CD8-positive, alpha-beta memory T cell (primary cell): ENCODE measurements at regions not wholly inside any gene's neighbourhood (a gene's known extent, or its start where the extent isn't known, plus 50 kb on each side); places are given as distances from the start of the nearest gene placed in this dataset.

Experiments
- CTCF ChIA-PET: fragments of 350-600 bp; sonication (Branson Sonifier 250); formaldehyde crosslinking; loops from one replicate; lab custom pipeline; 2021; ENCODE audit warnings: antibody characterized with exemption; lab: Charles Lee
- POLR2A ChIA-PET: fragments of 350-600 bp; sonication (Branson Sonifier 250); formaldehyde crosslinking; loops from one replicate; lab custom pipeline; 2021; ENCODE audit warnings: antibody characterized with exemption; lab: Charles Lee
- DNase-seq, 5 donors: peaks; one replicate each; pipeline versions ENCODE4 v3.0.0 to v3.0.0-alpha.2; 2020 to 2022; ENCODE audit warnings: mixed read lengths in 1 of 5
- H3K27ac ChIP-seq: one replicate; pipeline ENCODE4 v1.7.0; 2013; ENCODE audit warnings: low read depth, mild to moderate bottlenecking, low read length, moderate library complexity
- H3K27me3 ChIP-seq: 2 replicates; pipeline ENCODE4 v1.7.0; 2013; ENCODE audit warnings: low read length, mild to moderate bottlenecking; ENCODE audit not compliant: insufficient read depth, poor library complexity, severe bottlenecking
- H3K36me3 ChIP-seq: 2 replicates; pipeline ENCODE4 v1.7.0; 2013; ENCODE audit warnings: mild to moderate bottlenecking, low read length, moderate library complexity; ENCODE audit not compliant: insufficient read depth
- H3K4me1 ChIP-seq: 2 replicates; pipeline ENCODE4 v1.7.0; 2013; ENCODE audit warnings: mild to moderate bottlenecking, low read length, moderate library complexity; ENCODE audit not compliant: insufficient read depth
- H3K4me3 ChIP-seq: 2 replicates; pipeline ENCODE4 v1.7.0; 2013; ENCODE audit warnings: mild to moderate bottlenecking, low read length
- H3K9me3 ChIP-seq: 2 replicates; pipeline ENCODE4 v1.7.0; 2013; ENCODE audit warnings: mild to moderate bottlenecking, low read length
- H3K27ac Mint-ChIP-seq, 8 donors: one replicate each; pipeline ENCODE4 v1.8.0; 2020 to 2021; ENCODE audit warnings: mixed read lengths in 8 of 8, mild to moderate bottlenecking in 6 of 8, inconsistent platforms in 3 of 8, moderate library complexity in 3 of 8
- H3K27me3 Mint-ChIP-seq, 2 donors: one replicate each; pipeline ENCODE4 v1.8.0; 2020 to 2021; ENCODE audit warnings: mixed read lengths in 2 of 2, mild to moderate bottlenecking in 1 of 2, moderate library complexity in 1 of 2
- H3K36me3 Mint-ChIP-seq, 3 donors: one replicate each; pipeline ENCODE4 v1.8.0; 2020 to 2021; ENCODE audit warnings: mixed read lengths in 3 of 3, inconsistent platforms in 1 of 3, mild to moderate bottlenecking in 1 of 3
- H3K4me1 Mint-ChIP-seq, 3 donors: one replicate each; pipeline ENCODE4 v1.8.0; 2020 to 2021; ENCODE audit warnings: mixed read lengths in 3 of 3, inconsistent platforms in 1 of 3, mild to moderate bottlenecking in 1 of 3
- H3K4me3 Mint-ChIP-seq, 7 donors: one replicate each; pipeline ENCODE4 v1.8.0; 2020 to 2021; ENCODE audit warnings: mixed read lengths in 7 of 7, mild to moderate bottlenecking in 6 of 7, moderate library complexity in 4 of 7, inconsistent platforms in 2 of 7
- H3K9me3 Mint-ChIP-seq, 5 donors: one replicate each; pipeline ENCODE4 v1.8.0; 2020 to 2022; ENCODE audit warnings: mixed read lengths in 5 of 5, mild to moderate bottlenecking in 3 of 5, moderate library complexity in 2 of 5, inconsistent platforms in 1 of 5

DNA sequence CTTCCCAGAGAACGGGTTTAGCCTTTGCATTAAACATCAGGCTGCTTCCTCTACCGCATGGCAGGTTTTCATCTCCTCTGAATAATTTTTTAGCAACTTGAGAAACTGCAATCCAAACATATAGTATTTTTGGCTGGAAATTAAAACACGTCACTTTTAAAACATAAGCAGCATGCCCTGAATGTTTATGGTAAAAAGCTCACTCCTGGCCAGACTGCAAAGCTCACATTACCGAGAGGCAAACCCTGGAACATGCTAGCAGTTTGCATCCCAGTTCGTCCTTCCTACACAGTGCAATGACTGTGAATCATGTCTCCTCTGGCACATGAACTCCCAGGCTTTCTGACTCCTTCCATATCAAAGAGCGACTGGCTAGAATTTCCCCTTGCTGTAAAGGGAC, 312.3 kb downstream of the RRAGC start:
- no peaks in the 10 kb centered on the region for H3K4me1 Mint-ChIP-seq
- H3K27me3 ChIP-seq: no peaks in the 10 kb centered on the region

GRCh38 chr1:38546636-38547035, 312.9 kb downstream of the RRAGC start:
- no peak overlapping the region for H3K4me3 Mint-ChIP-seq
- peaks cover 0 to 2% (median 0%) of the 10 kb centered on the region in 5 donors for H3K9me3 Mint-ChIP-seq
- Histone ChIP-seq H3K4me3 (no peak overlapping the region), H3K27me3 (no peaks in the 10 kb centered on the region), H3K9me3 (no peaks in the 10 kb centered on the region), H3K4me1 (no peaks in the 10 kb centered on the region), H3K36me3 (no peaks in the 10 kb centered on the region), H3K27ac (no peak overlapping the region)
- H3K27me3 Mint-ChIP-seq: peaks cover 10 to 26% of the 10 kb centered on the region in 2 donors
- ChIA-PET CTCF (interaction anchor here (1.0 kb wide), 1 partner anchor 13 kb away, joined by 3 read pairs; no protein-coding TSS in a partner anchor), POLR2A (no interaction called here)
- H3K36me3 Mint-ChIP-seq: no peaks in the 10 kb centered on the region
- DNase-seq: no peak
- H3K27ac Mint-ChIP-seq: no peak overlapping the region
- no peaks in the 10 kb centered on the region for H3K4me1 Mint-ChIP-seq

More for the DNA sequence above, 312.3 kb downstream of the RRAGC start:
- CTCF ChIA-PET: no interaction called here
- Histone ChIP-seq H3K36me3 (no peaks in the 10 kb centered on the region), H3K9me3 (no peaks in the 10 kb centered on the region), H3K4me3 (no peak overlapping the region), H3K4me1 (no peaks in the 10 kb centered on the region), H3K27ac (no peak overlapping the region)
- POLR2A ChIA-PET: no interaction called here
- Mint-ChIP-seq H3K27ac (no peak overlapping the region), H3K4me3 (no peak overlapping the region), H3K9me3 (peaks cover 0 to 2% (median 0%) of the 10 kb centered on the region in 5 donors), H3K27me3 (peaks cover 10 to 30% of the 10 kb centered on the region in 2 donors), H3K36me3 (no peaks in the 10 kb centered on the region)
- no peak for DNase-seq

DNA sequence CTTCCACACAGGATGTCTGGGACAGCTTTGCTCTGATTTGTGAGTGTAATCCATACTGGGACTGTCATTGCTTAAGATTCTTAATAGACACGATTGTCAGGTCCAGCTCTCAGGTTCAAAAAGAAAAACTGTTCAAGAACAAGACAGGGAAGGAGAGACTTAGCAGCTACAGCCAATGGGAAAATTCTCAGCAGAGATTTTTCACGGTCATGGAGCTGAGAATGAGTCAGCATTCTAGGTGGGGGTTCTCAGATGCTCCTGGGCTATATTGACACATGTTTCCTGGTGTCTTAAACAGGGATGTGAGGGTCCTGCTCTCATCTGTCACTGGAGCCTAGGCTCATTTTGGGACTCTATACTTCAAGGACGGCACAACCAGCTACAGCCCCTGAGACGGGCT, 318.3 kb downstream of the RRAGC start:
- H3K4me3 Mint-ChIP-seq: no peak overlapping the region
- CTCF ChIA-PET: no interaction called here
- H3K27me3 Mint-ChIP-seq: peaks cover 18 to 29% of the 10 kb centered on the region in 2 donors
- H3K36me3 Mint-ChIP-seq: no peaks in the 10 kb centered on the region
- peaks cover 0 to 2% (median 0%) of the 10 kb centered on the region in 5 donors for H3K9me3 Mint-ChIP-seq
- H3K27ac Mint-ChIP-seq: no peak overlapping the region
- POLR2A ChIA-PET: no interaction called here
- Histone ChIP-seq H3K9me3 (no peaks in the 10 kb centered on the region), H3K36me3 (no peaks in the 10 kb centered on the region), H3K27me3 (no peaks in the 10 kb centered on the region), H3K4me1 (no peaks in the 10 kb centered on the region), H3K27ac (no peak overlapping the region), H3K4me3 (no peak overlapping the region)
- DNase-seq: no peak
- no peaks in the 10 kb centered on the region for H3K4me1 Mint-ChIP-seq

DNA sequence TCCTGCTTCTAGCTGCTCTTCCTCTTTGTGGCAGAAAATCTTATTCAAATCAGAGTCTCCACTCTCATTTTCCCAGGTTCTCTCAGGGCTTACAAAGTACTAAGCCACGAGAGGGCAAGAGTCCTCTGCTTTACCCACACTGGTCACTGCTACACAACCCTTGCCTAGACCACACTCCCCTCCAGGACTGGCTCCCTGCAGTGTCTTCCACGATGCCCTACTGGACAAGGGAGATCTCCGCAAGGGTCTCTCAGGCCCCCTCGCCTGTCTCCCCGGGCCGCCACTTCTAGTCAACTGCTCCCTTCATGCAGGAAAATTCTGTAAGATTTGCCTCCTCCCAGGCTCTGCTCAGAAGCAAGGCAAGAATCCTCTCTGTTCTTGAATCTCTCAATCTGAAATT, 319.6 kb downstream of the RRAGC start:
- ChIA-PET CTCF (no interaction called here), POLR2A (no interaction called here)
- Mint-ChIP-seq H3K9me3 (peaks cover 0 to 2% (median 0%) of the 10 kb centered on the region in 5 donors), H3K36me3 (no peaks in the 10 kb centered on the region), H3K4me1 (no peaks in the 10 kb centered on the region), H3K27me3 (peaks cover 18 to 37% of the 10 kb centered on the region in 2 donors), H3K27ac (no peak overlapping the region), H3K4me3 (no peak overlapping the region)
- DNase-seq: no peak
- Histone ChIP-seq H3K27me3 (no peaks in the 10 kb centered on the region), H3K36me3 (no peaks in the 10 kb centered on the region), H3K4me1 (no peaks in the 10 kb centered on the region), H3K27ac (no peak overlapping the region), H3K4me3 (no peak overlapping the region), H3K9me3 (no peaks in the 10 kb centered on the region)

DNA sequence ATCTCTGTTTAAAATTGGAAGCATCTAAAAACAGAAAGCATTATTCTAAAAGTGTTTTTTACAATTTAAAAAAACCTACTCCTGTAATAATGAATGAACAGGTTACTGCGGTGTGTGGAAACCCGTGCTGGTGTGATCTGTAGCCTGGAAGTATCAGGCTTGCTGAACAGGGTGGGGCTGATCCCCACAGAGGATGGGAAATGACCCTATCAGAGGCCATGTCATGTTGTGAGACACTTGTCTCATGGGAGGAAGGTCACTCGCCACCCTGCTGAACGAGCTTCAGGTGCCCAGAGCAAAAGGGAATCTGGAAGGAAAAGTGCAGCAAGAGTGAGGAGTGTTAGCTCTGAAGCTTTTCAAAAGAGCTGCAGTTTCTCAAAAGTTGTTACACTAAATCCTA, 320.7 kb downstream of the RRAGC start:
- Histone ChIP-seq H3K4me3 (no peak overlapping the region), H3K4me1 (no peaks in the 10 kb centered on the region), H3K36me3 (no peaks in the 10 kb centered on the region), H3K27ac (no peak overlapping the region), H3K9me3 (no peaks in the 10 kb centered on the region), H3K27me3 (no peaks in the 10 kb centered on the region)
- DNase-seq: no peak
- CTCF ChIA-PET: no interaction called here
- POLR2A ChIA-PET: no interaction called here
- H3K27me3 Mint-ChIP-seq: peaks cover 18 to 39% of the 10 kb centered on the region in 2 donors
- no peak overlapping the region for H3K4me3 Mint-ChIP-seq
- peaks cover 0 to 1% (median 0%) of the 10 kb centered on the region in 5 donors for H3K9me3 Mint-ChIP-seq
- H3K4me1 Mint-ChIP-seq: no peaks in the 10 kb centered on the region
- no peak overlapping the region for H3K27ac Mint-ChIP-seq
- no peaks in the 10 kb centered on the region for H3K36me3 Mint-ChIP-seq

- CTCF ChIA-PET: interaction anchor here (1.1 kb wide), 1 partner anchor 44 kb away, joined by 3 read pairs; no protein-coding TSS in a partner anchor
- no peak overlapping the region for H3K4me3 Mint-ChIP-seq
- Histone ChIP-seq H3K4me3 (no peak overlapping the region), H3K9me3 (no peaks in the 10 kb centered on the region), H3K27me3 (no peaks in the 10 kb centered on the region), H3K36me3 (no peaks in the 10 kb centered on the region), H3K4me1 (no peaks in the 10 kb centered on the region), H3K27ac (no peak overlapping the region)
- POLR2A ChIA-PET: no interaction called here
- H3K27me3 Mint-ChIP-seq: peaks cover 12 to 38% of the 10 kb centered on the region in 2 donors
- H3K9me3 Mint-ChIP-seq: no peaks in the 10 kb centered on the region
- DNase-seq: no peak
- no peaks in the 10 kb centered on the region for H3K36me3 Mint-ChIP-seq
- H3K4me1 Mint-ChIP-seq: no peaks in the 10 kb centered on the region
- H3K27ac Mint-ChIP-seq: no peak overlapping the region
These were observed 323.5 kb downstream of the RRAGC start for GRCh38 chr1:38536089-38536488.

GRCh38 chr1:38534473-38534823, 325.1 kb downstream of the RRAGC start:
- Mint-ChIP-seq H3K4me3 (no peak overlapping the region), H3K27me3 (peaks cover 9 to 38% of the 10 kb centered on the region in 2 donors), H3K36me3 (peaks cover 0 to 2% (median 0%) of the 10 kb centered on the region in 3 donors), H3K9me3 (no peaks in the 10 kb centered on the region), H3K27ac (no peak overlapping the region), H3K4me1 (no peaks in the 10 kb centered on the region)
- Histone ChIP-seq H3K4me3 (no peak overlapping the region), H3K27me3 (no peaks in the 10 kb centered on the region), H3K36me3 (no peaks in the 10 kb centered on the region), H3K27ac (peak overlapping the region; percentile 17), H3K9me3 (no peaks in the 10 kb centered on the region), H3K4me1 (no peaks in the 10 kb centered on the region)
- ChIA-PET POLR2A (no interaction called here), CTCF (interaction anchor here (0.8 kb wide), 1 partner anchor 12 kb away, joined by 3 read pairs; no protein-coding TSS in a partner anchor)
- DNase-seq: no peak

DNA sequence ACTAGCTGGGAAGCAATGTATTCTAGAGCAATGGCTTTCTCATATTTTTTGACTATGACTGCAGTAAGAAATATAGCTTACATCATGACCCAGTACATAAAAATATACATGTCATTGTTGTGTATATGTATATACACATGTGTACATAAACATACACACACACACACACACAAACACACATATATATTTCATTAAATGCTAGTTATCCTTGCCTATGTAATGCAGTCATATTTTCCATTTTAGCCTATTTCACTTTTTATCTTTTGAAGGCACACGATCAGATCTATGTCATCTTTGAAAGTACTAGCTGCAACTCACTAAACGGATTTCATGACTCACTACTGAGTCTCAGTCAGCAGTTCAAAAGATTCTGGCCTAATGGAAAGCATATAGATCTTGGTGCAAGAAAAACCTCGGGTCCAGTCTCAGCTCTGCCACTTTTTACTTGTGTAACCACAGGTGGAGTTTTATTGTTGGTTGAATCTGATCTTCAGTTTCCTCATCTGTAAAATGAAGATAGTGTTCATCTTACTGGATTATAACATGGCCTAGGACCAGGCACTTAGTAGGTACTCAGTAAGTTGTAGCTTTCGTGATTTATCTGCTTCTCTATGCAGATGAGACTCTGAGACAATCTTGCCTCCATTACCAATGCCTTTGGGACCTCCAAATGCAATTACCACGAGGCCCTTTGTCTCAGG, 325.6 kb downstream of the RRAGC start:
- H3K9me3 ChIP-seq: no peaks in the 10 kb centered on the region
- no peaks in the 10 kb centered on the region for H3K27me3 ChIP-seq
- H3K27me3 Mint-ChIP-seq: peaks cover 9 to 36% of the 10 kb centered on the region in 2 donors
- no peaks in the 10 kb centered on the region for H3K4me1 ChIP-seq
- H3K36me3 ChIP-seq: no peaks in the 10 kb centered on the region
- no peaks in the 10 kb centered on the region for H3K9me3 Mint-ChIP-seq
- no peaks in the 10 kb centered on the region for H3K4me1 Mint-ChIP-seq
- no peak for DNase-seq
- peak overlapping the region; percentile 17 for H3K27ac ChIP-seq
- no peak overlapping the region for H3K4me3 ChIP-seq
- ChIA-PET CTCF (interaction anchor here (0.8 kb wide), 1 partner anchor 13 kb away, joined by 3 read pairs; no protein-coding TSS in a partner anchor), POLR2A (no interaction called here)
- H3K36me3 Mint-ChIP-seq: peaks cover 0 to 2% (median 0%) of the 10 kb centered on the region in 3 donors
- no peak overlapping the region for H3K4me3 Mint-ChIP-seq
- H3K27ac Mint-ChIP-seq: peak overlapping the region in 1 of 8 donors; percentile 50
